ENCODE measurements at regions not wholly inside any gene's neighbourhood (a gene's known extent, or its start where the extent isn't known, plus 50 kb on each side); places are given as distances from the start of the nearest gene placed in this dataset.
"Not testable (repeated sequence)": the region's sequence is repeated elsewhere in the genome, so short reads cannot be mapped to it uniquely, and the experiment has no call there.

DNA sequence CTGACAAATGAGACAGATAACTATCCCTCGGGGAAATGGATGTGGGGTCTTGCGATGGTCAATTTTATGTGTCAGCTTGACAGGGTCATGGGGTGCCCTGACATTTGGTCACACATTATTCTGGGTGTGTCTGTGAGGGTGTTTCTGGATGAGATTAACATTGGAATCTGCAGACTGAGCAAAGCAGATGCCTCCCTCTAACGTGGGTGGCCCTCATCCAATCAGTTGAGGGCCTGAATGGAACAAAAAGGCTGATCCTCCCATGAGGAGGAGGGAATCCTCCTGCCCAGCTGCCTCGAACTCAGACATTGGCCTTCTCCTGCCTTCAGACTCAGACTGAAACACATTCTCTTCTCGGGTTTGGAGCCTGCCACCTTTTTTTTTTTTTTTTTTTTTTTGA, 69.0 kb downstream of the MINAR1 start:
- no peak overlapping the region for H3K4me3 ChIP-seq
- H3K27ac ChIP-seq, result no peak overlapping the region
- H3K27me3 ChIP-seq, result no peaks in the 10 kb centered on the region
- ATAC-seq (ENCODE audit: low FRiP score in 2 of 2) (no peak), DNase-seq (no peak)
- no peaks in the 10 kb centered on the region for H3K36me3 ChIP-seq
- H3K9me3 ChIP-seq, result no peaks in the 10 kb centered on the region
- WGBS, 2 donors, result 56 to 72% methylated on average over 5 of the region's 5 CpGs
- no peaks in the 10 kb centered on the region for H3K4me1 ChIP-seq
- no peak for TF ChIP-seq CTCF (IDR thresholded peaks at IDR 0.05)

- Histone ChIP-seq H3K4me3 (no peak overlapping the region), H3K9me3 (no peaks in the 10 kb centered on the region), H3K4me1 (no peaks in the 10 kb centered on the region), H3K27ac (no peak overlapping the region), H3K27me3 (no peaks in the 10 kb centered on the region), H3K36me3 (no peaks in the 10 kb centered on the region)
- no peak for DNase-seq
- WGBS, 2 donors, result 73 to 74% methylated on average over 4 of the region's 4 CpGs
- no peak for TF ChIP-seq CTCF (IDR thresholded peaks at IDR 0.05)
- no peak for TF ChIP-seq POLR2AphosphoS5 (IDR thresholded peaks at IDR 0.05)
- no peak for TF ChIP-seq EP300 (IDR thresholded peaks at IDR 0.05)
- no peak for TF ChIP-seq POLR2A (IDR thresholded peaks at IDR 0.05)
- ATAC-seq (ENCODE audit: low FRiP score in 2 of 2), result no peak
Observed at GRCh38 chr15:79505956-79506355, 73.8 kb downstream of the MINAR1 start.

GRCh38 chr15:79512844-79513243, 80.7 kb downstream of the MINAR1 start:
- H3K27ac ChIP-seq; H3K9me3 ChIP-seq; H3K27me3 ChIP-seq; H3K36me3 ChIP-seq; DNase-seq; H3K4me1 ChIP-seq; ATAC-seq (ENCODE audit: low FRiP score in 2 of 2); H3K4me3 ChIP-seq: not testable (repeated sequence)
- 67 to 68% methylated on average over 2 of the region's 3 CpGs for WGBS, 2 donors

DNA sequence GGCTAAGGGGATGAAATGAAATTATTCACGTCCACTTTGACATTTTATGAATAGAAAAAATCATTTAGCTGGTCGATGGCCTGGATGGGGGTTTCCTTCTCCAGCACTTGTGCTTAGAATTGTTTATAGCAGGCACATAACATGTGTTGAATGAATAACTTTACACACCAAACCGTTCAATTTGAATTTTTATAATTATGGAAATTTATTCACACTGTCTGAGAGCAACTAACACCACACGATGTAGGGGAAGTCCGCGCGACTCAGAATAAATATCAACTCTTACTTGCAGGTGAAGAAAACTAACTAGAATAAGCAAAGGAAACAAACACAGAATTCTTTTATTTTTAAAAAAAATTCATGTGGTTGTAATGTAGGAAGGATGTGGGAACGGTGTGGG, 81.3 kb downstream of the MINAR1 start:
- WGBS, 2 donors, result 84 to 87% methylated on average over 8 of the region's 8 CpGs
- no peaks in the 10 kb centered on the region for H3K36me3 ChIP-seq
- TF ChIP-seq EP300 (IDR thresholded peaks at IDR 0.05), result no peak
- no peak for TF ChIP-seq POLR2AphosphoS5 (IDR thresholded peaks at IDR 0.05)
- no peak for TF ChIP-seq POLR2A (IDR thresholded peaks at IDR 0.05)
- no peak for TF ChIP-seq CTCF (IDR thresholded peaks at IDR 0.05)
- no peaks in the 10 kb centered on the region for H3K4me1 ChIP-seq
- DNase-seq (no peak), ATAC-seq (ENCODE audit: low FRiP score in 2 of 2) (no peak)
- H3K27ac ChIP-seq, result no peak overlapping the region
- H3K4me3 ChIP-seq, result no peak overlapping the region
- H3K9me3 ChIP-seq, result no peaks in the 10 kb centered on the region
- no peaks in the 10 kb centered on the region for H3K27me3 ChIP-seq

GRCh38 chr15:79513940-79514339, 81.8 kb downstream of the MINAR1 start:
- ATAC-seq (ENCODE audit: low FRiP score in 2 of 2) (no peak), DNase-seq (no peak)
- no peak for TF ChIP-seq POLR2A (IDR thresholded peaks at IDR 0.05)
- TF ChIP-seq CTCF (IDR thresholded peaks at IDR 0.05), result no peak
- no peak for TF ChIP-seq POLR2AphosphoS5 (IDR thresholded peaks at IDR 0.05)
- no peak for TF ChIP-seq EP300 (IDR thresholded peaks at IDR 0.05)
- Histone ChIP-seq H3K9me3 (no peaks in the 10 kb centered on the region), H3K27ac (no peak overlapping the region), H3K27me3 (no peaks in the 10 kb centered on the region), H3K36me3 (no peaks in the 10 kb centered on the region), H3K4me1 (no peaks in the 10 kb centered on the region), H3K4me3 (no peak overlapping the region)
- 88 to 93% methylated on average over 5 of the region's 5 CpGs for WGBS, 2 donors

Measured in upper lobe of left lung (tissue), 6 donors.